ENCODE measurements at regions not wholly inside any gene's neighbourhood (a gene's known extent, or its start where the extent isn't known, plus 50 kb on each side); places are given as distances from the start of the nearest gene placed in this dataset.
"Not testable (repeated sequence)": the region's sequence is repeated elsewhere in the genome, so short reads cannot be mapped to it uniquely, and the experiment has no call there.

DNA sequence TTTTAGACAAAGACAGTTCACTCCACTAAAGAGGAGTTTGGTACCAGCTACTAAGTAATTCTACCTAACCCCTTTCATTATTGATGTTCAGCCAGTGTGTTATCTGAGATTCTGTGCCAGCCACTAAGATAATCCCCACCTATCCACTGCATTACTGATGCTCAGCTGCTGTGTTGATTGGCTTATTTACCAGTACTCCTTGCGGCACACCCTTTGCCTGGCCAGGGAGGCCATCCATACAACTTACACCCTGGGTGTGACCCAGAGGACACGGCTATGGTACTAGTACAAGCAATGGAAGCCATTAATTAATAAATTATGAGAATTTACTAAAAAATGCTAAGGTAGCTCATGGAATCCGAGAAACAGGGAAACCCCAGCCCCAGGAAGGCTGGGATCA is 290.7 kb upstream of the CTNNB1 start:
- no peak for DNase-seq

DNA sequence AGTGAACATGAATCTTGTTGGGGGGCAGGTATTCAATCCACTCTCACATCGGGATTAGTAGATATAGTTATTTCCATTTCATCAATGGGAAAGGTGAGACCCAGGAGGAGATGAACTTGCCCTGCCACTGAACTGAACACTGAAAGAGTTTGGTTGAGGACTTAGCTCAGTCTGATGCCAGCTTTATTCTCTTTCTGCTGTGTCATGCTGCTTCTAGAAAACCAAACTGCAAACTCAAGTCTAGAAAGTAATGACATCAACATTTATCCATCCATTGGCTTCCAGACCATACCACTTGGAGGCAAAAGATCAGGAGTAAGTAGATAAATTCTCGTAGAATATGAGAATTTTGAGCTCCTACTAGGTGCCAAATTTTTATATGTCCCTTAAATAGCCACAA is 288.0 kb upstream of the CTNNB1 start:
- DNase-seq, result peak; percentile 17

DNA sequence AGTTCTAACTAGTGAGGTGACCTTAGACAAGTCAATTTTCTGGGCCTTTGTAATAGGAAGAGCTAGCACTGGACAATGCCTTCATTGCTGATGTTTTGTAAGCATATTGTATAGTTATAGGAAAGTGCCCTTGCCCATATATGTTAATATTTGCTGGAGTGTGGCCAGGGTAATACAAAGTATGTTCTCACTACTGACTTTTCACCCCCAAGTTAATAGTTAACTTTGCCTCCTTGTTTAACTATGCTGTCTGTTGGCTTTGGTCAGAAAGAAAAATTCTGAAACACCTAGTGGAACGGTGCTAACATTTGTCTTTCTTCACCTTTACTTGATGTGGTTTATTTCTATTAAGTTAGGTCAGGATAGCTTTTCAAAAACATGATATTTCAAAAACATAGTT is 287.4 kb upstream of the CTNNB1 start:
- no peak for DNase-seq

DNA sequence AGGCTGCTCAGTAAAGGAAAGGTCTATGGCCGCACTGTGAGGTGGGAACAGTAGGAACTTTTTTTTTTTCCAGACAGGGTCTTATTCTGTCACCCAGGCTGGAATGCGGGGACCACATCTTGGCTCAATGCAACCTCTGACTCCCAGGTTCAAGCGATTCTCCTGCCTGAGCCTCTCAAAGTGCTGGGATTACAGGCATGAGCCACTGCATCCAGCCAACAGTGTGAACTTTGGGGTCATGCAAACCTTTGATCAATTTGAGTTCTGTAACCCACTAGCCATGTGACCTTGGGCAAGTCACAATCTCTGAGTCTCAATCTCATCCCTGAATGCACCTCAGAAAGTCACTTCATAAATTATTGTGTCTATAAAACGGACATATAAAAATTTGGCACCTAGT is 286.8 kb upstream of the CTNNB1 start:
- no peak for DNase-seq

DNA sequence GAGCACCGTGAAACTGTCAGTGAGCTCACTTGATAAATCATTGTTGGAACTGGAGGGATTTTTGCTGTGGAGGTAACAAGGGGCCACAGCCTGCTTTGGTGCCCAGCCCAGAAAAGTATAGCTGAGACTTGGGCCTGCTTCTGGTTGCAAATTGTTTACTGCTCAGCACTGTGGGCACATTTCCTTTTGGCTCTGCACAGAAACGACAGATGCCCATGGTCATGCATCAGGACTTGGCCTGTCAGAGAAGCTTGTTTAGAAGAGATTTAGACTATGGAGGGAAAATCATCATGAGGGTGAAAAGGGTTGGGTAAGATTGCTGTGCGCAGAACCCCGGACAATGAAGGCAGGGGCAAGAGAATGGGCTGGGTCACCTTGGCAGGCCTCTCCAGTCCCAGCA is 286.1 kb upstream of the CTNNB1 start:
- no peak for DNase-seq

DNA sequence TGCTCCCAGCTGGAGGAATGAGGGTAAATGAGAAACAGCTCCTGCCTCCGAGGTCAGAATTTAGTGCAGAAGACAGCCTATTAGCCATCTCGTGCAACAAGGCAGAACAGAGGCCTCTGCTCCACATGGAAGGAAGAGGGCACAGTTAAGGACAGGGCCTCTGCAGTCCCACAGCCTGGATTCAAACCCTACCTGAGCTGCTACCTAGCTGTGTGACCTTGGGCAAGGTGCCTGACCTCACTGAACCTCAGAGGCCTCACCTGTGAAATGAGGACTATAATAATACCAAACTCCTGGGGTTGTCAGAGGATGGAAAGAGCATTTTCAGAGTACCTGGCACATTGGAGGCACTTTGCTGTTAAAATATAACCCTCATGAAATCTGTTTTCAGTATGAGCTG is 285.7 kb upstream of the CTNNB1 start:
- no peak for DNase-seq

DNA sequence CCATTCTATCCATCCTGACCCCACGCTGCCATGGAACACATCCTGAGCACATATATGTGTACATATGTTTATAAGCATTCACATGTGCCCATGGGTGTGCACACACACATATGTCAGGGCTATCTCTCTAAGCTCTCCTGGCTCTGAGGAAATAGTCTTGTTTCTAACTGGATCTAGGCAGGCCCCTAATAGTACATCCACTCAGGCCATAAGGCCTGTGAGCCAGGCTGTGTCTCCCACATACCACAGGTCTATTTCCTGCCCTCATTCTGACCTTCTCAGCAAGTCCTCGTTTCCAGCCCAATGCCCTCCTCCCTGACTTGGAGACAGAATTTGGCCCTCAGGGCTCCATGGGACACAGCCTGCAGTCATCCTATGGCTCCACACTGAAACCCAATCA is 284.8 kb upstream of the CTNNB1 start:
- DNase-seq, result no peak

DNA sequence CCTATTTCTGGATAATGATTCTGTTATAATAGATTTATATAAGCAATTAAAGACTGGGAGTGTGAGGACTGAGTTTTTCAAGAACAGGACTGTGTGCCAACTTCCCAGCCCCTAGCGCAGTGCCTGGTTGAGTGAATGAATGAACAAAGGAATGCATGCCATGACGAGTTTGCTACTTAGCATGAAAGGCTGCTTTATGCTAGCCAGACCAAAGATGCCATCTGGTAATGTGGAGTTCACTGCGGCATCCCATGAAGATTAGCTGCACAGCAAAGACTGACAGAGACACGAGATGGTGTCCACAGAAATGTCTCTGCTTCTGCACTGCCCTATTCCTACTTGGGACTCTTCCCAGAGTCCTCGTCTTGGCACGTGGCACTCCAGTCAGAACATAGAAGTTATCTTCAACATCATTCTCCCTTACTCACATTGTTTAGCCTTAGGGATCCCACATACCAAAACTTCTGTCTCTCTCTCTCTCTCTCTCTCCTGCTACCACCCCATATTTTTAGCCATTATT is 283.9 kb upstream of the CTNNB1 start:
- no peak for DNase-seq

DNA sequence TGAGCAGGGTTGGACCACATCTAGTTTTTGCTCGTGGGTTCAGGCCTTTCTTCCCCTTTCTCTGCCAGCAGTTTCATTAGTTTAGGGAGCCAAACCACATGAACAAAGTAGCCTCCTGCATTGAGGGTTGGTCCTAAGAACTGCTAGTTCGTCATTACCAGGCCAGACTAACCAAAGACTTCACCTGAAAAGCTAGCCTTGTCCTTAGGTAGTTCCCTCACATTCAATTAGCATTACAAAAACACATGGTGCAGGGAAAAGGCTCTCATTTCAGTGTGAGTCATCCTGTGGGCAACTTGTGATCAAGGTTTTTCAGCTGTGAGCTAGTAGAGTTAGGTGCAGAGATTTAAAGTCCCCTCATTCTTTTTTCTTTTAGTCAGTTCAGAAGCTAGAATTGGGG is 279.3 kb upstream of the CTNNB1 start:
- no peak for DNase-seq

DNA sequence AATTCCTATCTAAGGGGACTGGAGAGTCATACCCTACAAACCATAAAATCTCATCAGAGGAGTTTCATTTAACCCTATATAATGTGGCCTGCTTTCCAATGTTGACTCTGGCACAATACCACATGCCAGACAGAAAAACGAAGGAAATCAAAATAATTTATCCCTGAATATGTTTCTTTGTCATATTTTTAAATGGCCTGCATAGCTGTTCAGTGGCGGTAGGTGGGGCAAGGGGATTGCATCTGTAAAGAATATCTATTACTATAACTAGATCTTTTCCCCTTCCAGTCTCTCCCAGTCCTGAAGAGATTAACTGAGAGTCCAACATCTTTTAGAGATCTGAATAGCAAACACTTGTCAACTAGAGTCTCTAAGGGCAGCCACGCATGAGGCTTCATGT is 278.1 kb upstream of the CTNNB1 start:
- no peak for DNase-seq

DNA sequence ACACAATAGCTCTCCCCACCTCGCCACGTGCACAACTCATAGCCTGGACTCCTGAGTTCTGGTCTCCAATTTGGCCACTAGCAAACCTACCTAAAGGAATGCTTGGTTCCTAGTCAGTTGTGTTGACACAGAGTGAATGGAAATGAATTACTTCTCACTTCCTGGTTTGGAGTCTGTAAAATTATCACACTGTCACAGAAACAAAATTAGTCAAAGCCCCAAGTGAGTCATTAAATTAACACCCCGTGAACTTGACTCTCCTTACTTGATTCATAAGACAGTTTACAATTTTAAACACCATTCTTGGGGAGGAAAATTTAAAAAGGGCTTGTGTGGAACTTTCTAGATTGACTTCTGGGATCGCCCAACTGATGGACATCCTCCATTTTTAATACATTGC is 276.2 kb upstream of the CTNNB1 start:
- DNase-seq, result no peak

DNA sequence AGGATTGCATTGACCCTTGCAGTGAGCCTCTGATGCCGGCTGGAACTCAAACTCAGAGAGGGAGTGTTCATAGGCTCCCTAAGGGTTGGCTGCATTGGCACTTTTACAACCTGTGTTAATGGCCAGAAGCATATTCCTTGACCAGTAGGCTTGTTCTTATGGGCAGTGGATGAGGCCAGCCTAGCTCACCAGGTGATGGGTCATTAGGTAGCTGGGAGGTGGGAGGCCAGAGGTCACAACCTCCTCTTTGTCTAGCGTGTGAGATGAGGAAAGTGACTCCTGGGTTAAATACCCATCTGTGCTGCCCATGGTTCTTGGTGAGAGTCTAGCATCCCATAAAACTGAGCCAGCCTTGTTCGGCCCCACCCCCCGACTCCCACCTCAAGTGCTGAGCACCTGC is 275.7 kb upstream of the CTNNB1 start:
- no peak for DNase-seq

DNA sequence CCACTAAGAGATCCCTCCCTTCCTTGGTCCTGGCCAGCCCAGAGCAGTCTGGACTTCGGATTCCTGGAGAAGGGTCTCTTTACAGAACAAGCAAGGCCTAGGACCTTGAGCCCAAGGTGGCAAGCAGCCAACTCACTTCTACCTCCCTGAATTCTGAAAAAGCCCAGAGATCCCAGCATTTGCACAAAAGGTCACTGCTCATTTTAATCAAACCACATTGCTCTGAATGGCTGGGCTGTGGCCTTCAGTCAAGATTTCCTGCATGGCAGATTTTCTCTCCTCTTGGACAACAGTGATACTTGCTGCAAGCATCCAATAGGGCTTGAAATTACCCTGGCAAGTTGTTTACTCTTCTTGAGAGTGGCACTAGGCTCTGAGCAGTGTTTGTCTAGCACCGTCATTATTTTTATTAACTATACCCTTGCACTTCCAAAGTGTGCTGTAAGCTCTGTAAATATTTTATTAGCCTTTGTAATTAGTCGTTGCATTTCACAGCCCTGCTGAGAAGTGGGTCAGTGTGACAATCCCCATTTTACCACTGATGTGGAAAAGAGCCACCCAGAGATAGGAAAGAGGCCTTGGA is 274.7 kb upstream of the CTNNB1 start:
- no peak for DNase-seq

DNA sequence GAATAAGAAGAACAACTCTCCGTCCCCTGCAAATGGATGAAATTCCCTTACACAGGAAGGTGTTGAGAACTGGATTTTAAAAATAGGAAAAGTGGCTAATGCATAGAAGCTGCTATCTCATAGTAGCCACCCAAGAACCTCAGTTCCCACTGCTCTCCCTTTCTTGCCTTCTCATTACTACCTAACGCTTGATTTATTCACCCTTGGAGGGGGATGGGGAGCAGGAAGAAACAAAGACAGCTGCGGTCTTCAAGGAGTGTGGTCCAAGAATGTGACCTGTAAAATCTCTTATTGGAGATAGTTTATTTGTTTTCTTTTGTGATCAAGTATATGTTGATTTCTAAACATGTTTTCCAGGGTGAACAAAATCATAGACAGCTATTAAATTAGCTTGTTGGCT is 274.1 kb upstream of the CTNNB1 start:
- DNase-seq, result no peak

DNA sequence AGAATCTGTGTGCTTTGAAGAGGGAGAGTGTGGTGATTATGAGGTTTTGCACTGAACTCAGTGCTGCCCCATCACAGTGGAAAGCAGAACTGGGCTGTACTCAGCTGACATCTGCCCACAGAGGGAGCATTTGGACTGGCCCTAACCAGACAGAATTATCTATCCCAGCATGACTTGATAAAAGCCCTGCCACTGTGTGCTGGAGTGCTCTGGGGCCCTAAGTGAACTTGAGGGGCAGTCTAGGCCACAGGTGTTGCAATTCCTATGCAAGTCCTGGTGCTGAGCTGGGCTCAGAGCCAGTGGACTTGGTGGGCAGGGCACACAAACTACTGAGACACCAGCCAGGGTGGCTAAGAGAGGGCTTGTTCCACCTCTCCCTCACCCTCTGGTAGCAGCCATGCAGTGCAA is 269.2 kb upstream of the CTNNB1 start:
- peak; percentile 87 for DNase-seq

DNA sequence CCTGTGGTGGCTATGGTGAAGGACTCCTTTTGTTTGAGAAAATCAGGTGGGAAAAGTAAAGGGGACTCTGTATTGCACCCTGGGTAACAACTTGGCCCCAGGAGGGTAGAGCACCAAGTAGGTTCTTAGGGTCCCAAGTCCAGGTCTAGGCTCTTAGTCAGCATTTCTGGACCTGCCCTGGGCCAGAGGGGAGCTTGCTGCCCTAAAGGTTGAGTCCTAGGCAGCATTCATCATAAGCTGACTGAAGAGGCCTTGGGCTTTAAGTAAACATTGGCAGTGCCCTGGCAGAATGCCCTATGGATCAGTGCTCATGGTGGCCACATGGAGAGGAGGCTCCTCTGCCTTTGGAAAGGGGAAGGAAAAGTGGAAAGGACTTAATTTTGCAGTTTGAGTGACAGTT is 268.5 kb upstream of the CTNNB1 start:
- no peak for DNase-seq

DNA sequence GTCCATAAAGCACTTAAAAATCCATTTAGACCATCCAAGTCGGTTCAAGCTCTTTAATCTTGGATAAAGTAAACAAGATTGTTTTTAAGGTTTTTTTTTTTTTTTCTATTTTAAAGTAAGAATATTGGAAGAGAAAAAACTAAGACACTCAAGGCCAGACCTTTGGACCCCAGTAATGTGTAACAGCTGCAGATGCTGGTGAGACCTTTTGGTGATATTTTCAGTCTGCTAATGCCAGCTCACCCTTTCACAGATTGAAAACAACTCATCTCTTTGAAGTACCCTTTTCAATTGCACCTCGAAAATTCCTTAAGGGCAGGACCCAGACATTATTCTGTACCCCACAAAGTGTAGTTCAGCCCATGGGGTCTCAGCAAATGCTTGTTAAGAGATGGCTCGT is 260.7 kb upstream of the CTNNB1 start:
- no peak for DNase-seq

DNA sequence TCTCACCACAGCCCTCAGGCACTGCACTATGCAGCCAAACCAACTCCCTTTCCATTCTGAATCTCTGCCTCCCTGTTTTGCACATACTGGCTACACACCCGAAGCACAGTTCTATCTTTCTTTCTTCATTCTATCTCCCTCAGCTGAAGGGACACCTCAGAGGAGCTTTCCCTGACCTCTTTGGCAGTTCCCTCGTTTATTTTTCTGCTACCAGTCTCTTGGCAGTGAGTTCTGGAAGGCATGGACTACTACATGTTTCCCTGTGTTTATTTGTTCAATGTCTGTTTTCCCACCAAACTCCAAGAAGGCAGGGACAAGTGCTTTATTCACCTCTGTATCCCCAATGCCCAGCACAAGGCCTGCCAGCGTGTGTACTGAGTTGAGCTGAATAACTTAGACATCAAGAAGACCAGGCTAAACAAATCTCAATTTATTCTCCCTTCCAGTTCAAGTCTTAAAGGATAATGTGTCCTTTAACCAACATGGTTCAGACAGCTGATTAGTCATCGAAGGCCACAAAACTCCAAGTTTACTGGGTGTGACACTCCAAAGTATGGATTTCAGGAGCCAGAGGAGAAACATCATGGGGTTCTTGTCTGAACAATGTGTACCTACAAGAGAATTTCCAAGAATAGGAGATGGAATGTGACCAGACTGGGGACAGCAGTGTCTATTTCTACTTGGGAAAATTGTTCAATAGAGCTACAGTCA is 260.1 kb upstream of the CTNNB1 start:
- no peak for DNase-seq

DNA sequence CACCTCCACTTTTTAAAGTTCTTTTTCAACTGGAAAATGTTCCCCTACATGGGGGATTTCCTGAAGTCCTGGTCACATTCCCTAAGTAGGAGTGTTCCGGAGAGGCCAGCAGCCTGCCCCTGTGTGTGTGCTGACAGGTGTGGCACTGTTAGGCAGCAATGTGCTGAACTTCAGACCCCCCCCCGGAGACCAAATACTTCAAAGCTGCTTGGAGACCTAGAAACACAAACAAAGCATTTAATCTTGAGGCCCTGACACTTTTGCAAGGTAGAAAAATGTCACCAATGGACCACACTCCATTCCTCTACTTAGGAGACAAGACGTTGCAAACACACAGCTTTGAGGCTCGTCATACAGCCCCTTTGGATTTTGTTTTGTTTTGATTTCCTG is 259.6 kb upstream of the CTNNB1 start:
- DNase-seq, result no peak

DNA sequence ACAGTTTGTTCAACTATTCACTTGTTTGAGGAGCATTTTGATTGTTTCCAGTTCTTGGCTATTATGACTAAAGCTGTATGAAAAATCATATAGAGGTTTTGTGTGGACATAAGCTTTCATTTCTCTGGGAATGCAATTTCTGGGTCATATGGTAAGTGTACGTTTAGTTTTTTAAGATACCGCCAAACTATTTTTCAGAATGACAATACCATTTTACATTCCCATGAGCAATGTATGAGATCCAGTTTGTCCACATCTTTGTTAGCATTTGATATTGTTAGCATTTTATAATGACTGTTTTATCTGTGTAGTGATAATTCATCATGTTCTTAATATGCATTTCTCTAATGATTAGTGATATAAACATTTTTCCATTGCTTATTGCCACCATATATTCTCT is 258.7 kb upstream of the CTNNB1 start:
- no peak for DNase-seq

DNA sequence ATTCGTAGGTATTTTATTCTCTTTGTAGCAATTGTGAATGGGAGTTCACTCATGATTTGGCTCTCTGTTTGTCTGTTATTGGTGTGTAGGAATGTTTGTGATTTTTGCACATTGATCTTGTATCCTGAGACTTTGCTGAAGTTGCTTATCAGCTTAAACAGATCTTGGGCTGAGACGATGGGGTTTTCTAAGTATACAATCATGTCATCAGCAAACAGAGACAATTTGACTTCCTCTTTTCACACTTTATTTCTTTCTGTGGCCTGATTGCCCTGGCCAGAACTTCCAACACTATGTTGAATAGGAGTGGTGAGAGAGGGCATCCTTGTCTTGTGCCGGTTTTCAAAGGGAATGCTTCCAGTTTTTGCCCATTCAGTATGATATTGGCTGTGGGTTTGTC is 252.3 kb upstream of the CTNNB1 start:
- peak; percentile 72 for DNase-seq

DNA sequence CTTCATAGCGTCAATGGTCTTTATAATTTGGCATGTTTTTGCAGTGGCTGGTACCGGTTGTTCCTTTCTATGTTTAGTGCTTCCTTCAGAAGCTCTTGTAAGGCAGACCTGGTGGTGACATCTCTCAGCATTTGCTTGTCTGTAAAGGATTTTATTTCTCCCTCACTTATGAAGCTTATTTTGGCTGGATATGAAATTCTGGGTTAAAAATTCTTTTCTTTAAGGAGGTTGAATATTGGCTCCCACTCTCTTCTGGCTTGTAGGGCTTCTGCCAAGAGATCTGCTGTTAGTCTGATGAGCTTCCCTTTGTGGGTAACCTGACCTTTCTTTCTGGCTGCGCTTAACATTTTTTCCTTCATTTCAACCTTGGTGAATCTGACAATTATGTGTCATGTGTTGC is 250.0 kb upstream of the CTNNB1 start:
- DNase-seq, result not testable (repeated sequence)

DNA sequence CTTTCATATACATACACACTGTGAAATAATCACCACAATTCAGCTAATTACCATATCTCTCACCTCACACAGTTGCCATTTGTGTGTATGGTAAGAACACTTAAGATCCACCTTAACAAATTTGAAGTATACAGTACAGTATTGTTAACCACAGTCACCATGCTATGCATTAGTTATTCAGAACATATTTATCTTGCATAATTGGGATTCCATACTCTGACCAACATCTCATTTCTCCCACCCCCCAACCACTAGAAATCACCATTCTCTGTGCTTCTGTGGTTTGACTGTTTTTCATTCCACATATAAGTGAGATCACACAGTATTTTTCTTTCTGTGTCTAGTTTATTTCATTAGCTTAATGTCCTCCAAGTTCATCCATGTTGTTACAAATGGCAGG is 247.7 kb upstream of the CTNNB1 start:
- DNase-seq, result no peak

DNA sequence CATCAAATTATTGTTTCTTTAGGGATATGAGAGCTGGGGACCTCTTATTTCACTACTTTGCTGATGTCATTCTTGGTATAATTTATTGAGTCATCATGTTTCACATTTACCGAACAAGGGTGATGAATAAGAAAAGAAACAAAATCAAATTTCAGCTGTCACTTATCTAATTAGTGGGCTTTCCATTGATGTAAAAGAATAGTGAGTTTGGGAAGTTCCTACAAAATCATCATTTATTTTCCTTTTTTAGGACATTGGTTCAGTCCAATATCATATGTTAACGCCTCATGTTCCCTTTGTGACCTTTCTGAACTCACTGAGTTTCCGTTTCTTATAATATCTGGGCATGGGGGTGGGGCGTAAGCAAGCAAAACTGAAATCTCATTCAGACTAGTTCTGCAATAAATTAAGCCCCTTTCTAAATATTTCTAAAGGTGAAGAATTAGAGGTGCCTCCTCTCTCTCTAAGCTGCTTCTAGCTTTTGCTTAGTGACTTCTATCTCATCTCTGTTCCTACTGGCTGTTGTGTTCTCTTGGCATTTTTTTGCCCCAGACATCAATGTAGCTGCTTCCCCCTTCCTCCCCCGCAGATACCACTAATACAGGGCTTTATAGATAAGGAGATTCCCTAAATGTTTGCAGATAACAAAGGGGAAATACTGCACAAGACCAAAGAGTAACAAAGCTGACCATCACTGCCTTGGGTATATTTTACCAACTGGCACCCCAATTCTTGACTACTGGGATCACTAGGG is 238.0 kb upstream of the CTNNB1 start:
- peak; percentile 47 for DNase-seq
